Stimulated activated effector memory CD8-positive, alpha-beta T cell treated with anti-CD3 and anti-CD28 coated beads, Interleukin-12 subunit alpha, Interleukin-12 subunit beta, amount 100 ng/mL, for 72 hours (primary cell): ENCODE measurements at regions not wholly inside any gene's neighbourhood (a gene's known extent, or its start where the extent isn't known, plus 50 kb on each side); places are given as distances from the start of the nearest gene placed in this dataset.

Experiments used
- ATAC-seq: fragments of 150-1000 bp; cut with Tn5 transposase; 2 replicates; pipeline ENCODE4 v1.10.0; 2021
- DNase-seq, 2 donors: peaks; one replicate each; pipeline ENCODE4 v3.0.0; 2021 to 2022; ENCODE audit warnings: low spot score in 2 of 2
- H3K27ac Mint-ChIP-seq: one replicate; pipeline ENCODE4 v1.8.0; 2022; ENCODE audit warnings: mild to moderate bottlenecking, mixed read lengths
- H3K36me3 Mint-ChIP-seq: one replicate; pipeline ENCODE4 v1.8.0; 2022; ENCODE audit warnings: mild to moderate bottlenecking, mixed read lengths
- H3K4me1 Mint-ChIP-seq: one replicate; pipeline ENCODE4 v1.8.0; 2022; ENCODE audit warnings: mixed read lengths
- H3K4me3 Mint-ChIP-seq: one replicate; pipeline ENCODE4 v1.8.0; 2022; ENCODE audit warnings: mild to moderate bottlenecking, mixed read lengths
- H3K9me3 Mint-ChIP-seq: one replicate; pipeline ENCODE4 v1.8.0; 2022; ENCODE audit warnings: mixed read lengths

- Mint-ChIP-seq H3K4me1 (no peaks in the 10 kb centered on the region), H3K27ac (no peak overlapping the region), H3K4me3 (no peak overlapping the region), H3K36me3 (no peaks in the 10 kb centered on the region), H3K9me3 (no peaks in the 10 kb centered on the region)
- no peak for DNase-seq
- ATAC-seq = no peak
Observed at GRCh38 chr11:130721023-130721681, 195.1 kb downstream of the SNX19 start.

DNA sequence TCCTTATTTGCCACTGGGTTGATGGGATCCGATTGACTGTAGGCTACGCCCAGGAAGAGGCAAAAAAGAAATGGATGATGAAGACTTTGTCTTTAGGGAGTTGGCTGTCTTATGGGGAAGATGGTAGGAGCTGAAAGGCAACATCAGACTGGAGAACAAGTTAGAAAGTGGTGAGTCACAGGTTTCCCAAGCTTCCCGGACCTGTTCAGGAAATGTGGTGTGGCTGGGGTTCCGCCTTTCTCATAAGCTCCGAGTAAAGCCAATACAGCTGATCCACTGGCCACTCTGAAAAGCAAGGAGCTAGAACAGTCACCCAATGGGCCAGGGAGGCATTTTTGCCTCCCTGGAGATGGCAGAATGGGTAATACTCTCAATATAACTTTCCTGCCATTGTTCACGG, 194.5 kb downstream of the SNX19 start:
- DNase-seq = no peak
- Mint-ChIP-seq H3K4me1 (no peaks in the 10 kb centered on the region), H3K27ac (no peak overlapping the region), H3K4me3 (no peak overlapping the region), H3K36me3 (no peaks in the 10 kb centered on the region), H3K9me3 (no peaks in the 10 kb centered on the region)
- no peak for ATAC-seq

GRCh38 chr11:130722401-130722800, 193.9 kb downstream of the SNX19 start:
- Mint-ChIP-seq H3K4me1 (no peaks in the 10 kb centered on the region), H3K27ac (no peak overlapping the region), H3K4me3 (no peak overlapping the region), H3K9me3 (no peaks in the 10 kb centered on the region), H3K36me3 (no peaks in the 10 kb centered on the region)
- DNase-seq (no peak), ATAC-seq (no peak)

GRCh38 chr11:130725421-130726233, 190.7 kb downstream of the SNX19 start:
- Mint-ChIP-seq H3K36me3 (no peaks in the 10 kb centered on the region), H3K27ac (no peak overlapping the region), H3K4me3 (no peak overlapping the region), H3K9me3 (peaks cover 4% of the 10 kb centered on the region), H3K4me1 (no peaks in the 10 kb centered on the region)
- ATAC-seq (no peak), DNase-seq (no peak)

- no peaks in the 10 kb centered on the region for H3K36me3 Mint-ChIP-seq
- H3K9me3 Mint-ChIP-seq = peaks cover 4% of the 10 kb centered on the region
- H3K4me1 Mint-ChIP-seq = no peaks in the 10 kb centered on the region
- ATAC-seq (no peak), DNase-seq (no peak)
- no peak overlapping the region for H3K27ac Mint-ChIP-seq
- H3K4me3 Mint-ChIP-seq = no peak overlapping the region
Observed at GRCh38 chr11:130726234-130727037, 189.8 kb downstream of the SNX19 start.

- ATAC-seq = no peak
- Mint-ChIP-seq H3K4me1 (no peaks in the 10 kb centered on the region), H3K4me3 (no peak overlapping the region), H3K27ac (no peak overlapping the region), H3K9me3 (peaks cover 4% of the 10 kb centered on the region), H3K36me3 (no peaks in the 10 kb centered on the region)
- DNase-seq = no peak
Observed at GRCh38 chr11:130727157-130728119, 188.8 kb downstream of the SNX19 start.

GRCh38 chr11:130728185-130729180, 187.8 kb downstream of the SNX19 start:
- DNase-seq (no peak), ATAC-seq (no peak)
- Mint-ChIP-seq H3K9me3 (peaks cover 4% of the 10 kb centered on the region), H3K27ac (no peak overlapping the region), H3K4me1 (no peaks in the 10 kb centered on the region), H3K36me3 (no peaks in the 10 kb centered on the region), H3K4me3 (no peak overlapping the region)

- H3K36me3 Mint-ChIP-seq = no peaks in the 10 kb centered on the region
- H3K27ac Mint-ChIP-seq = no peak overlapping the region
- H3K4me3 Mint-ChIP-seq = no peak overlapping the region
- no peak for ATAC-seq
- peaks cover 4% of the 10 kb centered on the region for H3K9me3 Mint-ChIP-seq
- no peaks in the 10 kb centered on the region for H3K4me1 Mint-ChIP-seq
- no peak for DNase-seq
Observed at GRCh38 chr11:130729193-130729592, 187.1 kb downstream of the SNX19 start.

DNA sequence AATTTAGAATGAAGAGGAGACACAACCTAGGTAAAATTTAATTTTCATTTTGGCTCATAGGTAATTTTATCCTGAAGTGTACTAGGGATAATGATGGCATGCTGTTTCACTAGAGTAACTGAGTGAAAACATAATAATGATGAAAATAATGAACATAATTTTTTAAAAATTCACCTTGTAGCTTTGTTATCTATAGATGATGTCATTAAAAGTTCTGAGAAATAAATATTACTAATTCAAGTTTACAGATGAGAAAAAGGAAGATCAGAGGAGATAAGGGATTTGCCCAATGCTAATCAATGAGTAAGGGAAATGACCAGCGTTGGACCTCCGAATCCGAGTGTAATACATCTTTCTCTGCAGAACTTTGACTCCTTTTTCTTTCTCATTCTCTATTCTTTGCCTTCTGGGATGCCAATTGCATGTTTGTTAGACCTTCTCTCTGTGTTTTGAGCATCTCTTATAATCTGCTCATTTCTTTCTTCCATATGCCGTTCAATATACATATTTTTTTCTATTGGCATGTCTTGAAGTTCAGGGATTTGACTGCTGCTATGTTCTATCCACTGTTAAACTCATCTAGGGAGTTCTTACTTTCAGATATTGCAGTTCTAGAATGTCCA, 186.5 kb downstream of the SNX19 start:
- Mint-ChIP-seq H3K4me1 (no peaks in the 10 kb centered on the region), H3K9me3 (peaks cover 4% of the 10 kb centered on the region), H3K4me3 (no peak overlapping the region), H3K36me3 (no peaks in the 10 kb centered on the region), H3K27ac (no peak overlapping the region)
- DNase-seq (no peak), ATAC-seq (no peak)

DNA sequence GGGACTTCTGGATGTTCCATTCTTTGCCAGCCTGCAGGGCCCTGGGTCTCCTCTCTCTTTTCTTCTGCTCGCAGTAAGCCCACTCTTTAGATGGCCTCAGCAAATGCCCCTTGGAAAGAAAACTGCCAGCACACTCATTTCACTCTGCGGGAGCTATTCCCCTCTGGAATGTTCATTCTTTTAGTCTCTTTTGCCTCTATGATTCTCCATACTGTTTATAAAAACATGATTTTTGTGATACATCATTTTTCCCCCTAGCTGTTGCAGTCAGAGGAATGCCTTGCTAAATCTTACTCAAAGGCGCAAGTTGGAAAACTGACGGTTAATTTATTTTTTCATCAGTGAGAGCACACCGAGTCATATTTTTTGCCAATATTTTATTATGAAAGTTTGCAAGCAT, 184.9 kb downstream of the SNX19 start:
- Mint-ChIP-seq H3K4me3 (no peak overlapping the region), H3K36me3 (no peaks in the 10 kb centered on the region), H3K9me3 (peaks cover 9% of the 10 kb centered on the region), H3K27ac (no peak overlapping the region), H3K4me1 (no peaks in the 10 kb centered on the region)
- ATAC-seq = no peak
- no peak for DNase-seq

- H3K27ac Mint-ChIP-seq = no peak overlapping the region
- H3K9me3 Mint-ChIP-seq = peaks cover 12% of the 10 kb centered on the region
- no peaks in the 10 kb centered on the region for H3K36me3 Mint-ChIP-seq
- no peak overlapping the region for H3K4me3 Mint-ChIP-seq
- ATAC-seq (no peak), DNase-seq (no peak)
- peaks cover 5% of the 10 kb centered on the region for H3K4me1 Mint-ChIP-seq
Observed at GRCh38 chr11:130732476-130732875, 183.8 kb downstream of the SNX19 start.

DNA sequence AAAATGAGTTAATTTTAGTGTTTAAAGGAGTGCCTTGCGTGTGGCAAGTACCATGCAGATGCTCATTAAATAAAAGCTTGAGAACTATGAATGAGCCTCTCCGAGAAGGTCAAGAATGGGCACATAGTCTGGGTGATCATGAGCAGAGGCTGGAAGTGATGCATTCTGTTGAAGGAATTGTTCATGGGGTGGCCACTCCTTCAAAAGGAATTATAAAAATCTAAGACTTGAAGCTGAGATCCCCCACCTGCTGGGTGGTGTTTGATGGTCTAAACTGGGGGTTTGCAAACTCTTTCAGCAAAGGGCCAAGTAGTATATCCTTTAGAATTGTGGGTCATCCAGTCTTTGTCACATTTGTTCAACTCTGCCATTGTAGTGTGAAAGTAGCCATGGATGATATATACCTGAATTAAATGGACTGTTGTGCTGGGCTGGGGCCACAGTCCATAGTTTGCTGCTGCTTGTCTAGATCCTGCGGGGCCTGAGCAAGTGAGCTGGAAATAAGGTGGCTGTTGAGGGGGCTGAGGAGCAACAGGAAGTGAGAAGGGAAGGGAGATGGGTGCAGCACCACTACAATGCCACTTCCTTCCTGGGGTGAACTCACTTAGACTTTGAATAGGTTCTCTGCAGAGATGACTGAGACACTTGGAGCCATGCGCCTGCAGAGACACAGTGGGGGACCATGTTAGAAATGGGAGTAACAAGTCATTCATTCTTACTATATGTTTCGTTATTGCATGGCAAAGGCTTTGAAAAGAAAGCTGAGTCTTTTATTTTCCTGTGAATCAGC, 179.0 kb downstream of the SNX19 start:
- Mint-ChIP-seq H3K4me3 (no peak overlapping the region), H3K4me1 (peaks cover 5% of the 10 kb centered on the region), H3K36me3 (no peaks in the 10 kb centered on the region), H3K27ac (no peak overlapping the region), H3K9me3 (peaks cover 16% of the 10 kb centered on the region)
- DNase-seq (no peak), ATAC-seq (no peak)

DNA sequence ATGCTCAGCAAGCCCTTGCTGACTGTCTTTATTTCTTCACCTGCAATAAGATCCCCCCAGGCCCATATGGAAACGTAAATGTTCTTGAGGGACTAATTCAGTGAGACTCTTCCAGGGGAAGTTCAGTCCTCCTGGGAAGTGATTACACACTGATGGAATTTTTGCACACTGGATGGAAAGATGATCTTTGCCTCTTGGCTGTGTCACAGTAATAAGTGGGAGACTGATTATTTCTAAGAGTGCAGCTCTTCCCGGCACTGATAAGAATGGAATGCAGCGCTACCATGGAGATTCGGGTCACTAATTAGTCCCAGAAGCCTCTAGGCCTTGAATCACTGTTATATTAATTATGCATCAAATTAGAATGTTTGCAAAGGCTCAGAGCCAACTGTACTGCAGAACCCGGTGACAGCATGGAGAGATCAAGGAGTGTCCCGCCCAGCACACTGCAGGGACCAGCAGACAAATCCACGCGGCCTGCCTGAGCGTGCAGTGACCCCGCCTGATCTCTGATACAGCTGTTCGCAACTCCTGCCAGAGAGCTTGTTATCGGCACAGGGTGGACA, 178.3 kb downstream of the SNX19 start:
- H3K36me3 Mint-ChIP-seq = no peaks in the 10 kb centered on the region
- ATAC-seq = no peak
- no peak overlapping the region for H3K27ac Mint-ChIP-seq
- peaks cover 16% of the 10 kb centered on the region for H3K9me3 Mint-ChIP-seq
- peaks cover 5% of the 10 kb centered on the region for H3K4me1 Mint-ChIP-seq
- H3K4me3 Mint-ChIP-seq = no peak overlapping the region
- DNase-seq = no peak
